GM21390 (cell line): ENCODE measurements at regions not wholly inside any gene's neighbourhood (a gene's known extent, or its start where the extent isn't known, plus 50 kb on each side); places are given as distances from the start of the nearest gene placed in this dataset.

Source experiments
- ATAC-seq: cut with Tn5 transposase; IDR thresholded peaks from one replicate; pipeline ENCODE4 v1.9.1; 2021; ENCODE audit not compliant: unreplicated experiment

DNA sequence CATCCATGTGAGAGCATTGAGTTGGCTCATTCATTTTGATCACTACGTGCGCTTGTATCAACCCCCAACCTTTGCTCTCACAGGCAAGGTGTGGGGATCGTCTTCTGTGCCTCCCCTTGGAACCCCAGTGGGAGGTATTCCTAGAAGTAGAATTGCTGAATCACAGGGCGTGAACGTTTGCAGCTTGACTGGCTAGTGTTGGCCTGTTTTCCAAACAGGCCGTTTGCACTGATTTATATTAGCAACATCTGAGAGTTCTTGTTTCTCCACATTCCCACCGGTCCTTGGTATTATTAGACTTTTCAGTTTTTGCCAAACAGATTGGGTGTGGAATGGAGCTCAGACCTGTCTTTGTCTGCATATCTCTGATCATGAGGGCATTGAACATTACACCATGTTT lies 288.6 kb upstream of the PWP1 start:
- no peak for ATAC-seq

DNA sequence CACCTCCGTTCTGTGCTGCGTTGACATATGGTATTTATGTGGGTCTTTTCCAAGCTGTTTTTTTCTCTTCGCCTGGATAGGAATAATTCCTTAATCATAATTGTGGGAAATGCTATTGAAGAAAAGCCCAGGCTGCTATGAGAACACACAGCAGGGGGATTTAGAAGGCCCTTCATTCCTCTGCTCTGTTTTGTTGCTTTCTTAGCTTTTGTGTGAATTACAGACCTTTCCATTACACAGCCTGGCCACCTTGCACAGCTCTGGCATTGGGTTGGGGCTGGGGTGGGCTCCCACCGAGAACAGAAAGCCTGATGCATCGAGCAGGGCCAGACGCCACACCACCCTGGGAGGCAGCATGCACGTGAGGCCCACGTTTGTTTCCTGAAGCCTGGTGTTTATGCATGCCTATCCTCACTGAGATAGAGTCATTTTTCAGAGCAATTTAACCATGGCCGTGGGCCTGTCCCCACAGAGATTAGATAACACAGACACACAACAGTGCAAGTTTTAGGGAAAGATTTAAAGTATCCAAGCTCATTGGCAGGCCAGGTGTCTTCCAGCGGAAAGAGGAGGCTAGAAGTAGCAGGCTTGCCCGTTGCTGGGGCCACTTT lies 287.6 kb upstream of the PWP1 start:
- ATAC-seq: no peak

DNA sequence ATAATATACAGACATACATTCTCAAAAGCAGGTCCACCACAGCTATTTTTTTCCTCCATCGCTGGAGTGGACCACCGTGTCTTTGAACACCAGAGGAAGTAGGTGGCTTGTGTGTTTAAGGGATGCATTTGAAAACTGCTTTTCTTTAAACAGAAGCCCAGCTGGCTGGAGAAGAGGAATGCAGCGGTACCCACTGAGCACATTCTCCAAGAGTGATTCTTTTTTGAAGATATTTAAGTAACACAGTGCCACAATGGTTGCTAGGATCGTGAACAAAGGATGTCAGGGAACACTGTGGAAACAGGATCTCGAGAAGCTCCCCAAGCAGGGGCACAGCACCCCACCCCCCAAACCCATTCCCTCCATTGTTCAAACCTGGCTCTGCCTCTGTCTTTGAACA lies 286.6 kb upstream of the PWP1 start:
- ATAC-seq: no peak

DNA sequence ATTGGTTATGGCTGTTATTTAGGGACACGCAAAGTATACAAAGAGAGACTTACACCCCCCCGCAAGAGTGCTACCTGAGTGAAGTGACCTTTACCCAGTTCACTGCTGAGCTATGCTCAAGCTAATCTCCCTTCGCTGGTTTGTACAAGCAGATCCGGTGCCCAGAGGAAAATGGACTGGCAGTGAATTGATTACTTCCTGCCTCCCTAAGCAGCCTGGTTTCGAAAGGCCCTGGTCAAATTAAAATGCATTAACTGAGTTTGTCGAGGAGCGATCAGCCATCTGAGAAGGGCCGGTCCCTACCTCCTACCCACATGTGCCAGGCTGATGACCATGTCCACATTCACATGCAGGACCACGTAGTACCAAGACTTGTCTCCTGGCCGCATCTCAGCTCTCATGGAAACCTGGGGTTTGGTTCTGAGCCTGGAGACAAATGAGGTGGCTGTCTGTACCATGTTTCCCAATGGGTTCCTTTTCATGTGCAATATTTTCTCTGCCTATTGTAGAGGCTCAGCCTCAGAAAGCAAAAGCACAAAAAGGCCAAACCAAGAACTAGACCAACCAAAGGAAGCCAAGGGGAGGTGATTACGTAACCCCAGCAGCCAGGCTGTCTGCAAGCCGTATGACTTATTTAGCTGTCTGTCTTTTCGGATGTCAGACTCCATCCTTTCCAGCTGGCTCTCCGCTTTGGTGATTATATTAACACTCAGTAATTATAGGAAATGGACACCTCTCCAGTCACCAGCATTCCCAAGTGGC lies 284.7 kb upstream of the PWP1 start:
- ATAC-seq: no peak

DNA sequence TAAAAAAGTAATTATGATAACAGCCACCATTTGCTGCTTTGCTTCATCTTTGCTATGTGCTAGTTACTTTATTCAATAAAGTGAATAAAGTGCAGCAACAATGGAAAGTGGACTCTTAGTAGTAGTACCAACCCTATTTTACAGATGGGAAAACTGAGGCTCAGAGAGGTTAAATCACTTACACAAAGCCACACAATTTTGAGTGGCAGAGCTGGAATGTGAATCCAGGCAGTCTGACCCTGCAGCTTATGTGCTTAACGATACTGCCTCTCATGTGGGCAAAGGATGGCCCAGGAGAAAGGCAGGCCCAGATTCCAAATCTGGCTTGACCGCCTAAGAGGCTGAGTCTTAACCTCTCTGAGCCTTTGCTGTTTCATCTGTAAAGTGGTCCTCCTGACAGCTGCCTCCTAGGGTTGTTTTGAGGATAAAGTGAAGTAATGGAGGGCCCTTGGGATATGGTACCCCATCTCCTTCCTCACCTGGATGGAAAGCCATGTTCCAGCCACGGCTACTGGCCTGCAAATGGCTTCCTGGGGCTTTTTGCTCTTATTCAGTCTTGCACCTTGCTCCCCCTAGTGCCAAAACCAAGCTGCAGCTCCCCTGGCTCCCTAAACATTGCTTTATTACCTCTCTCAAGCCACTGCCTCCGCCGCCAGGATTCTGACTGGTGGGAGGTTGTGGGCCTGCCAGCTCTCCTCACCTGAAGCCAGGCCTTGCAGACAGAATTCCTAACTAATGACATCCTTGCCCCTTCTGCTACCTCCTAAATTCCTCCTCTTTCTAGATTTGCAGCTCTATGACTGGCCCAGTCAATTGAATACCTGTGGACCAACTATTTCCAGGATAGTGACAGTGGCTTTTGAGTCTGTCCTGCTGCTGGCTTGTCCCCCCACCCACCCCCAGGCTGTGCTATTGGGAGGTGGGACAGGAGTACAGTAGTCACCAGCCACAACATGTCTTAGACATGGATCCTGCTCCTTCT lies 283.3 kb upstream of the PWP1 start:
- no peak for ATAC-seq

DNA sequence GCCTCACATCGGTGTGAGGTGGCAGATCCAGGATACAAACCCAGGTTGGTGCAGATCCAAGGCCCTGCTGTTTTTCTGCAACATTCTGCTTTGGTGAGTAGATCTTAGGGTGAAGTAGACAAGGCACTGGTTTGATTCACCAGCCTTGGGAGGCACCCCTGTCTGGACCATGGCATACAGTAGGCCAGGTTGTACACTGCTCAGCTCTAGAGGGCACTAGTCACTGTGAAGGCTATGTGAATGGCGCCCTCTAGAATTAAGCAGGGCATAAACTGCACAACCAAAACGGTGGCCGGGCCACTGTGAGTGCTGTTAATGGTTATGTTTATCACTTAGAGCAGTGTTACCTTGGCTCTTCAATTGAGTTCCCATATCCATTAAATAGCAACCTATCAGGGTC lies 280.6 kb upstream of the PWP1 start:
- no peak for ATAC-seq

DNA sequence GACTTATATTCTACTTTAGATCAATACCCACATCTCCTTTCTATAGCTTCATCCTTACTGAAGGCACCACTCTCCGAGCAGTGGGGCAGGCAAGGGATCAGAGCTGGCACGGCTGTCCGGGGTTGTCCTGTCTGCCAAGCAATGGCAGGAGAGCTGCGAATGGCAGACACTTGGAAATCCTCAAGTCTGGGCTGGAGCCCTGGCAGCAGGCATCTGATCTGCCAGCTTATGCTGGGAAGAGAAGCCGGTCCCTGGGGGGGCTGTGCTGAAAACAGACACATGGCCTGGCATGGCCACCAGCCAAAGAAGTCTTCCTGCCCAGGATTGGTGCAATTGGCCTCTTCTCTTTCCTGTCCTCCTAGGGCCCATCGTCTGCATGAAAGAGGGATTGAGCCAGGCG lies 280.2 kb upstream of the PWP1 start:
- no peak for ATAC-seq

DNA sequence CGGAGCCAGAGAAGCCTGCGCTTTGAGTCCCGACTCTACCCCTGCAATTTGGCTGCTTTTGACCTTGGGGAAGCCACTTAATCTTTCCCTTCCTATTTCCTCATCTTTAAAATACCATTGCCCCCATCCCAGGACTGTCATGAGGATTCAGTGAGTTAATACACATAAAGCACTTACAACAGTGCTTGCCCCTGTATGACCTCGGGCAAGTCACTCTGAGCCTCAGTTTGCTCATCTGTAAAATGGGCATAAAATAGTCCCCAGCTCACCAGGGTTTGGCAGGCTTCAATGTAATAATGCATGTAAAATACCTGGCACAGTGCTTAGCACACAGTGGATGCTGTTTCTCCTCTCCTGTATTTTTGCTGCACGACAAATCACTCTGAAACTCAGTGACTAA lies 278.7 kb upstream of the PWP1 start:
- no peak for ATAC-seq

DNA sequence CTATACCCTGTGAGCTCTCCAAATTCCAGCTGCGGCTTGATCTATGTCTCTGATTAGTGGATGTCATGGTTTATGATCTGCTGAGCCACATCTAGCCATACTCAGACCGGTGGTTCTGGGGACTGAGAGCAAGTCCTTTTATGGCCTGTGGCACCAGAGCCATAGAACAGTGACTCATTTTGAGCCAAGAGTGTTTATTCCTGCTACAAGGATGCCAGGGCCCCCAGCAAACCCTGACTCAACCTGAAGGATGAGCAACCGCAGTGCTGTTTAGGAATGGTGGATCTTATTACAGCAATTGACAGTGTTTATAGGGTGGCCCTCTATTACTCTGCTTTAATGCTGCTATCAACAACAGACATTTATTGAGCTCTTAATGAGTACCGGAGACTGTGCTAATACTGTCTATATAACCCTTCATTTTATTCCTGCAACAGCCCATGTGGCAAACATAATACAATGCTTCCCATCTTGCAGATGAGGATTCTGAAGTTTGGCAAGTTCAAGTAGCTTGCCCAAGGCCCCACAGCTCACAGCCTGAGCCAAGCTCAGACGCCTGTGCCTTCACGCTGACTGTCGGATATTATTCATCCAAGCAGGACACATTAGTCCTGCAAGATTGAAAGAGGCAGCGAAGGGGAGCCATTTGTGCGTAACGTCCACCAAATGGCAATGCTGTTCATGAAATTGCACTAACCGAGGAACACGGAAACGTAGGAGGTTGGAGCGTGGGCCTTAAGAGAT lies 273.6 kb upstream of the PWP1 start:
- ATAC-seq: no peak

DNA sequence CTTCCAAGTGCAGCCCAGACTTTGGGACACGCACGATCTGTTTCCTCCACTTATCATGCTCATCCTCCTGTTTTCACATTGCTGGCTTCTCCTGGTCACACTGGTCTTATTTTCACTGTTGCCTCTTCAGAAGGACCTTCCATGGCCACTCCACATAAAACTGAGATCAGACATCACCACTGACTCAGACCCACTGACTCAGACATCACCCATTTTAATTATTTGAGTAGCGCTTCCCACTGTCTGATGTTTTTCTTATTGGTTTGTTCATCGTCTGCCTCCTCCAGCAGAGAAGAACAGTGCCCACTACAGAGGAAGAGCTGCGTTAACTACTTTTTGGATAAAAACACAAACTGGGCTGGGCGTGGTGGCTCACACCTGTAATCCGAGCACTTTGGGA lies 270.5 kb upstream of the PWP1 start:
- no peak for ATAC-seq

DNA sequence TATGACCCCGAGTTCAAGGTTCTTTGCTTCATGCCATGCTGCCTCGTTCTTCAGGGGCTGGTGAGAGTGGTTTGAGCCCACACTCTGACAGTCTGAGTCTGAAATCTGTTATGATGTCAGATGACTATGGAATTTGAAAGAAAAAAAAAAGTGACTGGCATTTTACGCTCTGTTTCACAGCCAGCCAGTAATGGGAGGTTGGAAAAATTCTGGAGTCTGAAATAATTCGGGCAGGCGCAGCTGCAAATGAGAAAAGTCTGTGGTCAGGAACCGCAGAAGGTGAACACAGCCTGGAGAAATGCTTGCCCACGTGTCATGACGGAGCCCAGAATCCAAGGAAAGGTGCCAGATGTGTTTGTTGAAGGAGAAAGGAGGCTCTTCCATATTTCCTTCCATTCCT lies 269.8 kb upstream of the PWP1 start:
- ATAC-seq: no peak

DNA sequence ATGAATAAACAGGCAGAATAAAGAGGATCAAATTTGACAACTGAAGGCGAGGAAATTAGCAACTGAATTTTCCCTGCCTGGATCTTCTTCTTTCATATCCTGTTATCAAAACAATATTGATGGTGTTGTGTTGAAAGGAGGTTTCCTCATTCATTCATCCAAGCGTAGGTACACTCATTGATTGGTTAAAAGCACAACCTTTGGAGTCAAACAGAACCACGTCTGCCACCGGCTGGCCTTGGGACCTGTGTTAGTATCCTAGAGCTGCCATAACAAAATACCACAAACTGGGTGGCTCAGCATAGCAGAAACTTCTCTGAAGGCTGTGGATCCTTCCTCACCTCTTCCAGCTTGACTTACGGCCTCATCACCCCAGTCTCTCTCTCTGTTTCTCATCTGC lies 268.6 kb upstream of the PWP1 start:
- ATAC-seq: no peak

DNA sequence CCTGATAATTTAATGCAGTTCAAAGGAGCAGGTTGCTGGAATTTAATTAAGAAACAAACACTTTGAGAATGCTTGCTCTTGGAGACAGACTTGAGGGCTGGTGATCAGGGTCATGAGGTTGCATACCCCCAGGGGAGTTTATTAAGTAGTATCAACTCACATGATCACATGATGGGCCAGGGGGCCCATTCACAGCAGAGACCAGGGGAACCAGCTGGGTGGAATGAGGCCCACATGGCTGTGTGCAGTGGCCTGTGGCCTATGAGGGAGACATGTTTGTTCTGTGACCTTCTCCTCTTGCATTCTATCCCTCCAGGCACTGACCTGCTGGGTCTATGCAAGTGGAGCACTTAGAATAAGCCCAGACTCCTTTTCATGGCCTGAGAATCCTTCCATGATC lies 266.6 kb upstream of the PWP1 start:
- ATAC-seq: no peak

DNA sequence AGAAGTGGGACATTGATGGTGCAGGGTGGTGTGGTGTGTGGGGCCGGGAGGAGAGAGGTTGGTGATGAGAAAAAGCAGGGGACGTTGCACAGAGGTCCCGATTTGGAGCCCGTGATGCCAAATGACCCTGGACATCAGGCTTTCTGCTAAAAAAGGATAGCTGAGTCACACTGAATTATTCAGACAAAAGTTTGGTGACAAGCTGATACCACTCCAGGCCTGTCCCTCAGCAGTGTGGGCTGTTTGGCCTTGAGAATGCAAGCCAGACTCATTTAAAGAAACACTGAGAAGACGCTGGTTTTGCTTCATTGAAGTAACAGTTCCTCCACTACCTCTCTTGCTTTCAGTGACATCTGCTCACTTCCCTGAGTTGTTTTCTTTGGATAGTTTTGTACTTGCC lies 262.1 kb upstream of the PWP1 start:
- no peak for ATAC-seq

DNA sequence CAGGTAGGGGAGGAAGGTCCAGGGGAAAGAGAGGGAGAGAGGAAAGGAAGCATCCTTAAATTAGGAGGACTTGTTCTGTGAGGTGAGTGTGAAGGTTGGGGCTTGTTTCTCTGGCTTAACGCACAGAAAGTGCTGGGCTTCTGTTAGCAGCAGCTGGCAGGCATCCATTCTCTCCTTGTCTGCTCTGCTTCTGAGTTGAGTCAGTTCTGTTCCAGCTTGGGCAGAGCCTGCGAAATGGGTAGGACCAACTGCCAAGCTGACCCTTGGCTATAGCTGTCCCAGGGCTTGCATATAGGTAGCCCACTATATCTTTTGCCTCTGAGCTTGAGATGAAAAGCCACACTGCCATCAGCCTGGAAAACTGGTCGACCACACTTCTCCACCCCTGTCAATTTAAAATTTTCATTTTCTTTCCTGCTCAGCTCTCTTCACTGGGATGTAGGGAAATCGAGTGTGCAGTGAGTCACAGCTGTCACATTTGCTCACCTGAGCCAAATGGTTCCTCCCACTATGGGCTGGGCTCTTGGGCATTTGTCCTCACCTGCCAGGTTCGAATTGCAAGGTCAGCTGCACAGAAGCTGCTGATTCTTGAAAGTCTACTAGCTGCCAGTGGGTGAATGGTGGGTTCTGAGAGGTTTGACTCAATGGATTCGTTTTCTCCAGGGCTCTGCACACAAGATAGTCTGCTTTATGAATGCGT lies 256.4 kb upstream of the PWP1 start:
- no peak for ATAC-seq

DNA sequence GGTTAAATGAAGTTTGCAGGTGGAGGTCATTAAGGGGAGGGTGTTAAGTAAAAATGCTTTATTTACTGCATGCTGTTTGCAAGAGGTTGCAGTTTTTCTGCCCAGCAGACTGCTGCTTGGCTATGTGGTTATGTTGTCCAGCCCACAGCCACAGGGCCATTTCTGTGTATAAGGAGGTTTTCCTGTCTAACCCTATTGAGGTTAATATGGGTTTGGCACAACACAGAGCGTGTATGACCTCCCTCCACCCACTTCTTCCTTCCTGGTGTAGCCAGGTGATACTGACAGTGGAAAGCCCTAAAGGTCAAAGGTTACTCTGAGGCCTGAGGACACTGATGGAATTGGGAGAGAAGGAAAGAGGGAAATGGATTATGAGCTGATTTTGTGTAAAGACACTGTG lies 253.7 kb upstream of the PWP1 start:
- no peak for ATAC-seq

DNA sequence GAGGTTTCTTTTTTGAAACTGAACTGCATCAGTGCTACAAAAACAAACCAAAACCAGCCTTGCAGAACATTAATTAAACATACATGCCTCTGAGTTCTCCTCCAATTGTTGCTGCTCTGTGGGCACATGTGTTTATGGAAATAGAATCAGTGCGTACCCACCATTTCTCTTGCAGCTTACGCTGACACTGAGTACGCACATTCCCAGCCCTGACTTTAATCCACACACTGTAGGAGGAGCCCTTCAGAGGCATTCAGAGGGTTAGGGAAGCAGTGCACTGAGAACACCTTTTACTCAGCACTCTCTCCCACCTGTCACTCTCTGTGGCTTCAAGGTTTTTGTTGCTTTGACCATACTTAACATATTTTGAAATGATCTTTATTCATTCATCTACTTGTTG lies 250.5 kb upstream of the PWP1 start:
- no peak for ATAC-seq

DNA sequence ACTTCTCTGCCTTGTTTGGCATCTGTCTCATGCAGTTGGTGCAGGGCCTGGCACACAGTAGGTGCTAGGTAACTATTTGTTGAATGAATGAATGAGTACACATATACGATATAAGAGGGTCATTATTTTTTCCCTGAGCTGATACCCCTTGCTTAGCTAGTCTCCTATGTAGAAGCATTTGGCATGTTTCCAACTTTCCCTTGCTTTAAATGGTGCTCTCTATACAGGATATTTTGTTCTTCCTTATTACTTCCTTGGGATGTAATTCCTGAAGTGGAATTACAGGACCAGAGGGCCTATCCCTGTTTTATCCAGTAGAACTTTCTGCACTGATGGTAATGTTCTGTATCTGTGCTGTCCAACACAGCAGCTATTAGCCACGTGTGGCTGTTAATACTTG lies 250.1 kb upstream of the PWP1 start:
- ATAC-seq: no peak

DNA sequence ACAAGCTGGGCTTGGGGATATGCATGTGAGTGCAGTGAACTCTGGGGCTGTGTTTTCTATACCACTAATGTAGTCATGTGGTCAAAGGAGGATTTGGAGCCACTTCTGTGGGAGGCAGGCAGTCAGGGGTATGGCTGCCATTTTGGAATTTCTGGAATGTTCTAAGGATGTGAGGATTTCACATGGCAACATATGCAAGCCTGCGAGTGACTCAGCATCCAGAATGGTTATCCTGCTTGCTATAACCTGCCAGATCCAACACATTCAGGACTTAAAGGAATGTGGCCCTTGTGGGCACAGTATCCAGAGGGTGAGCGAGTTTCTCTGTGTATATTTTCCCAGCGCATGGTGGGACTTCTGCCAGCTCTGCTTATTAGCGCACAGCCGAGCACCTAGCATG lies 249.2 kb upstream of the PWP1 start:
- ATAC-seq: no peak

DNA sequence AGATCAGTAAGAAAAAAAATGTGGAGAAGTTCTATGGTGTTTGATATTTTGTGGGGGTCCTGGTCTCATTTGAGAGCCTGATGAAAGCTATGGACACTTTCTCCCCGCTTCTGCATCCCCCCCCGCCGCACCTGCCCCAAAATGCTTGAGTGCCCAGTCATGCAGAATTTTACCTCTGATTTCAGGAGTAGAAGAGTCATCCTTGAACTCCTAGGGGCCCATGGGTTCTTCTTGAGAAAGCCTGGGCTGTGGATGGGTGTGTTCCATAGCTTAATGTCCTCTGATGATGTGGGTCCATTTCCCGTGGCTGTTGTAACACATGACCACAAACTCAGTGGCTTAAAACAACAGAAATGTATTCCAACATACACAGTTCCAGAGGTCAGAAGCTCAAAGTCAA lies 248.8 kb upstream of the PWP1 start:
- ATAC-seq: no peak

DNA sequence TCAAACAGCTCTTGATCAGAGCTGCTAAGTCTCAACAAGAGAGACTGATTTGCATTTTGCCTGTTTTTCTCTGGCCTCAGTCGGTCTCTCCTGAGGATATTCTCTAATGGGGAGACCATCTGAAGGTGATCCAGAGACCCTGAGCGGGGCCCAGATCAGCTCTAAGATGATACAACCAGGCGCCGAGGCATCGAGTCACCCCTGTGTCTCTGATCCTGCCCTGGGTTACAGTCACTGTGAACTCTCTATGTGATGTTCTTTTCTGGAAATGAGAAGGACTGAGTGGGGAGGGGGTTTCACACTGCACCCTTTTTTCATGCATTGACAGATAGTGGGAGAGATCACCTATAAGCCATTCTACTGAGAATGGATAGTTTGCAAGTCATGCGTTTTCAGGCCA lies 247.6 kb upstream of the PWP1 start:
- no peak for ATAC-seq
